Suprapubic skin (tissue), 4 donors: ENCODE measurements at regions not wholly inside any gene's neighbourhood (a gene's known extent, or its start where the extent isn't known, plus 50 kb on each side); places are given as distances from the start of the nearest gene placed in this dataset.

Experiments
- DNase-seq, 2 donors: peaks; one replicate each; pipeline ENCODE4 v3.0.0-alpha.2; 2019; ENCODE audit warnings: low spot score in 2 of 2
- H3K27ac ChIP-seq: fragments of 200-600 bp; sonication (generic); one replicate; pipeline ENCODE4 v1.5.1; 2019
- H3K27me3 ChIP-seq: fragments of 200-600 bp; sonication (generic); one replicate; pipeline ENCODE4 v1.5.1; 2019
- H3K36me3 ChIP-seq: fragments of 200-600 bp; sonication (generic); one replicate; pipeline ENCODE4 v1.5.1; 2019
- H3K4me1 ChIP-seq: fragments of 200-600 bp; sonication (generic); one replicate; pipeline ENCODE4 v1.5.1; 2019
- H3K4me3 ChIP-seq: fragments of 200-600 bp; sonication (generic); one replicate; pipeline ENCODE4 v1.5.1; 2019; ENCODE audit warnings: mild to moderate bottlenecking
- H3K9me3 ChIP-seq: fragments of 200-600 bp; sonication (generic); one replicate; pipeline ENCODE4 v1.5.1; 2019
- CTCF ChIP-seq, 2 donors: fragments of 200-600 bp in 1 of 2; fragments of 450-650 bp in 1 of 2; sonication (generic) in 1 of 2; IDR thresholded peaks; one replicate each; pipeline ENCODE4 v1.5.1; 2016 to 2019; ENCODE audit warnings: antibody characterized with exemption in 2 of 2, mild to moderate bottlenecking in 1 of 2, moderate library complexity in 1 of 2
- EP300 ChIP-seq: sonication (generic); formaldehyde crosslinking; IDR thresholded peaks from one replicate; pipeline ENCODE4 v1.6.1; 2017; ENCODE audit warnings: antibody characterized with exemption
- POLR2A ChIP-seq, 2 donors: fragments of 450-650 bp; IDR thresholded peaks; one replicate each; pipeline ENCODE4 v1.6.1; 2017; ENCODE audit warnings: antibody characterized with exemption in 2 of 2, mild to moderate bottlenecking in 2 of 2, moderate library complexity in 2 of 2
- POLR2AphosphoS5 ChIP-seq, 3 donors: sonication (generic); formaldehyde crosslinking; IDR thresholded peaks; one replicate each; pipeline ENCODE4 v1.6.1; 2017; ENCODE audit warnings: antibody characterized with exemption in 3 of 3
- WGBS: methylation state at CpG from one replicate; pipeline ENCODE4 v1.1.5; 2018; 5-methylcytosine and 5-hydroxymethylcytosine counted together

- Histone ChIP-seq H3K27me3 (no peaks in the 10 kb centered on the region), H3K36me3 (no peaks in the 10 kb centered on the region), H3K4me1 (no peaks in the 10 kb centered on the region), H3K27ac (no peak overlapping the region), H3K4me3 (no peak overlapping the region), H3K9me3 (no peaks in the 10 kb centered on the region)
- WGBS, result 49% methylated on average over 6 of the region's 6 CpGs
- TF ChIP-seq POLR2AphosphoS5 (IDR thresholded peaks at IDR 0.05) (no peak), EP300 (no peak), POLR2A (IDR thresholded peaks at IDR 0.05) (no peak), CTCF (IDR thresholded peaks at IDR 0.05) (no peak)
- DNase-seq, result no peak
These were observed 426.3 kb upstream of the POT1 start for GRCh38 chr7:125355899-125356298.

GRCh38 chr7:125347269-125347668 is 417.6 kb upstream of the POT1 start:
- H3K4me1 ChIP-seq, result no peaks in the 10 kb centered on the region
- no peak overlapping the region for H3K27ac ChIP-seq
- no peaks in the 10 kb centered on the region for H3K36me3 ChIP-seq
- no peak overlapping the region for H3K4me3 ChIP-seq
- 78% methylated on average over 6 of the region's 6 CpGs for WGBS
- no peak for DNase-seq
- H3K27me3 ChIP-seq, result no peaks in the 10 kb centered on the region
- H3K9me3 ChIP-seq, result peaks cover 6% of the 10 kb centered on the region
- TF ChIP-seq CTCF (IDR thresholded peaks at IDR 0.05), result no peak
- no peak for TF ChIP-seq EP300
- TF ChIP-seq POLR2A (IDR thresholded peaks at IDR 0.05), result no peak
- no peak for TF ChIP-seq POLR2AphosphoS5 (IDR thresholded peaks at IDR 0.05)

GRCh38 chr7:125338110-125338509 is 408.5 kb upstream of the POT1 start:
- H3K4me1 ChIP-seq, result no peaks in the 10 kb centered on the region
- WGBS, result 87% methylated on average over 4 of the region's 4 CpGs
- no peaks in the 10 kb centered on the region for H3K9me3 ChIP-seq
- DNase-seq, result no peak
- H3K36me3 ChIP-seq, result no peaks in the 10 kb centered on the region
- no peak overlapping the region for H3K27ac ChIP-seq
- no peak overlapping the region for H3K4me3 ChIP-seq
- H3K27me3 ChIP-seq, result no peaks in the 10 kb centered on the region
- TF ChIP-seq POLR2AphosphoS5 (IDR thresholded peaks at IDR 0.05) (no peak), POLR2A (IDR thresholded peaks at IDR 0.05) (no peak), EP300 (no peak), CTCF (IDR thresholded peaks at IDR 0.05) (no peak)

GRCh38 chr7:125336326-125336725 is 406.7 kb upstream of the POT1 start:
- WGBS, result 75% methylated on average over 4 of the region's 4 CpGs
- H3K36me3 ChIP-seq, result no peaks in the 10 kb centered on the region
- no peak overlapping the region for H3K4me3 ChIP-seq
- no peak overlapping the region for H3K27ac ChIP-seq
- no peaks in the 10 kb centered on the region for H3K9me3 ChIP-seq
- no peaks in the 10 kb centered on the region for H3K27me3 ChIP-seq
- H3K4me1 ChIP-seq, result no peaks in the 10 kb centered on the region
- TF ChIP-seq POLR2AphosphoS5 (IDR thresholded peaks at IDR 0.05), result no peak
- no peak for TF ChIP-seq EP300
- no peak for TF ChIP-seq POLR2A (IDR thresholded peaks at IDR 0.05)
- TF ChIP-seq CTCF (IDR thresholded peaks at IDR 0.05), result no peak
- no peak for DNase-seq

GRCh38 chr7:125326666-125327255 is 397.1 kb upstream of the POT1 start:
- WGBS, result 71% methylated on average over 6 of the region's 6 CpGs
- no peak for DNase-seq
- Histone ChIP-seq H3K4me3 (no peak overlapping the region), H3K36me3 (no peaks in the 10 kb centered on the region), H3K27me3 (no peaks in the 10 kb centered on the region), H3K9me3 (no peaks in the 10 kb centered on the region), H3K27ac (no peak overlapping the region), H3K4me1 (no peaks in the 10 kb centered on the region)
- TF ChIP-seq POLR2A (IDR thresholded peaks at IDR 0.05), result no peak
- TF ChIP-seq EP300, result no peak
- no peak for TF ChIP-seq POLR2AphosphoS5 (IDR thresholded peaks at IDR 0.05)
- no peak for TF ChIP-seq CTCF (IDR thresholded peaks at IDR 0.05)
